Duodenal mucosa (tissue), 2 donors: ENCODE measurements at regions not wholly inside any gene's neighbourhood (a gene's known extent, or its start where the extent isn't known, plus 50 kb on each side); places are given as distances from the start of the nearest gene placed in this dataset.

ENCODE experiments used
- H3K27ac ChIP-seq: one replicate; pipeline ENCODE4 v1.7.0; 2013; ENCODE audit warnings: low read depth, low read length
- H3K27me3 ChIP-seq, 2 donors: one replicate each; pipeline ENCODE4 v1.7.0; 2013; ENCODE audit warnings: low read length in 2 of 2, control low read depth in 1 of 2; ENCODE audit not compliant: insufficient read depth in 2 of 2, control insufficient read depth in 1 of 2
- H3K36me3 ChIP-seq, 2 donors: one replicate each; pipeline ENCODE4 v1.7.0; 2013; ENCODE audit warnings: low read length in 2 of 2, control low read depth in 1 of 2; ENCODE audit not compliant: insufficient read depth in 2 of 2, control insufficient read depth in 1 of 2
- H3K4me1 ChIP-seq, 2 donors: one replicate each; pipeline ENCODE4 v1.7.0; 2013; ENCODE audit warnings: low read length in 2 of 2, control low read depth in 1 of 2; ENCODE audit not compliant: insufficient read depth in 2 of 2, control insufficient read depth in 1 of 2
- H3K4me3 ChIP-seq, 2 donors: one replicate each; pipeline ENCODE4 v1.7.0; 2013; ENCODE audit warnings: low read length in 2 of 2, low read depth in 1 of 2
- H3K9ac ChIP-seq, 2 donors: one replicate each; pipeline ENCODE4 v1.7.0; 2013; ENCODE audit warnings: low read length in 2 of 2, low read depth in 1 of 2
- H3K9me3 ChIP-seq, 2 donors: one replicate each; pipeline ENCODE4 v1.7.0; 2013; ENCODE audit warnings: low read length in 2 of 2, control low read depth in 1 of 2; ENCODE audit not compliant: control insufficient read depth in 1 of 2

GRCh38 chr2:7356909-7357584 lies 439.8 kb downstream of the RNF144A start:
- Histone ChIP-seq H3K9me3 (no peaks in the 10 kb centered on the region), H3K4me3 (no peak overlapping the region), H3K4me1 (no peaks in the 10 kb centered on the region), H3K27ac (no peak overlapping the region), H3K9ac (no peak overlapping the region), H3K36me3 (no peaks in the 10 kb centered on the region), H3K27me3 (no peaks in the 10 kb centered on the region)

- H3K36me3 ChIP-seq, result no peaks in the 10 kb centered on the region
- no peak overlapping the region for H3K9ac ChIP-seq
- H3K27me3 ChIP-seq, result no peaks in the 10 kb centered on the region
- no peaks in the 10 kb centered on the region for H3K9me3 ChIP-seq
- no peaks in the 10 kb centered on the region for H3K4me1 ChIP-seq
- H3K4me3 ChIP-seq, result no peak overlapping the region
- no peak overlapping the region for H3K27ac ChIP-seq
These were observed 440.8 kb downstream of the RNF144A start for GRCh38 chr2:7357993-7358392.

GRCh38 chr2:7358865-7359447 lies 441.7 kb downstream of the RNF144A start:
- no peak overlapping the region for H3K27ac ChIP-seq
- no peaks in the 10 kb centered on the region for H3K27me3 ChIP-seq
- no peak overlapping the region for H3K9ac ChIP-seq
- H3K4me3 ChIP-seq, result no peak overlapping the region
- no peaks in the 10 kb centered on the region for H3K36me3 ChIP-seq
- H3K9me3 ChIP-seq, result no peaks in the 10 kb centered on the region
- no peaks in the 10 kb centered on the region for H3K4me1 ChIP-seq

- H3K36me3 ChIP-seq, result no peaks in the 10 kb centered on the region
- no peak overlapping the region for H3K9ac ChIP-seq
- no peak overlapping the region for H3K4me3 ChIP-seq
- H3K27ac ChIP-seq, result no peak overlapping the region
- H3K27me3 ChIP-seq, result no peaks in the 10 kb centered on the region
- no peaks in the 10 kb centered on the region for H3K4me1 ChIP-seq
- H3K9me3 ChIP-seq, result peaks cover 0 to 3% of the 10 kb centered on the region in 2 donors
These were observed 446.7 kb downstream of the RNF144A start for GRCh38 chr2:7363906-7364305.

- Histone ChIP-seq H3K36me3 (no peaks in the 10 kb centered on the region), H3K4me3 (no peak overlapping the region), H3K9ac (no peak overlapping the region), H3K27ac (no peak overlapping the region), H3K9me3 (peaks cover 0 to 3% of the 10 kb centered on the region in 2 donors), H3K4me1 (no peaks in the 10 kb centered on the region), H3K27me3 (no peaks in the 10 kb centered on the region)
These were observed 451.0 kb downstream of the RNF144A start for GRCh38 chr2:7368211-7368610.

- Histone ChIP-seq H3K27ac (no peak overlapping the region), H3K9ac (no peak overlapping the region), H3K9me3 (peaks cover 0 to 1% of the 10 kb centered on the region in 2 donors), H3K4me1 (no peaks in the 10 kb centered on the region), H3K27me3 (no peaks in the 10 kb centered on the region), H3K36me3 (no peaks in the 10 kb centered on the region), H3K4me3 (no peak overlapping the region)
These were observed 455.9 kb downstream of the RNF144A start for GRCh38 chr2:7373156-7373555.

GRCh38 chr2:7375901-7376300 lies 458.7 kb downstream of the RNF144A start:
- Histone ChIP-seq H3K4me1 (no peaks in the 10 kb centered on the region), H3K27ac (no peak overlapping the region)

GRCh38 chr2:7377916-7378569 lies 460.8 kb downstream of the RNF144A start:
- H3K36me3 ChIP-seq, result no peaks in the 10 kb centered on the region
- H3K9ac ChIP-seq, result no peak overlapping the region

More at GRCh38 chr2:7375901-7376300, 458.7 kb downstream of the RNF144A start:
- Histone ChIP-seq H3K9ac (no peak overlapping the region), H3K4me3 (no peak overlapping the region), H3K36me3 (no peaks in the 10 kb centered on the region), H3K9me3 (no peaks in the 10 kb centered on the region), H3K27me3 (no peaks in the 10 kb centered on the region)

GRCh38 chr2:7378591-7378990 lies 461.4 kb downstream of the RNF144A start:
- Histone ChIP-seq H3K27me3 (no peaks in the 10 kb centered on the region), H3K4me1 (no peaks in the 10 kb centered on the region), H3K27ac (no peak overlapping the region), H3K36me3 (no peaks in the 10 kb centered on the region), H3K9me3 (no peaks in the 10 kb centered on the region), H3K9ac (no peak overlapping the region), H3K4me3 (no peak overlapping the region)

More at GRCh38 chr2:7377916-7378569, 460.8 kb downstream of the RNF144A start:
- H3K4me1 ChIP-seq, result no peaks in the 10 kb centered on the region
- no peaks in the 10 kb centered on the region for H3K9me3 ChIP-seq
- no peak overlapping the region for H3K4me3 ChIP-seq
- no peaks in the 10 kb centered on the region for H3K27me3 ChIP-seq
- no peak overlapping the region for H3K27ac ChIP-seq

- Histone ChIP-seq H3K36me3 (no peaks in the 10 kb centered on the region), H3K27me3 (no peaks in the 10 kb centered on the region), H3K9ac (no peak overlapping the region), H3K9me3 (no peaks in the 10 kb centered on the region), H3K4me1 (no peaks in the 10 kb centered on the region), H3K4me3 (no peak overlapping the region), H3K27ac (no peak overlapping the region)
These were observed 462.6 kb downstream of the RNF144A start for GRCh38 chr2:7379799-7380198.
